Liver (tissue), 3 donors: ENCODE measurements at regions not wholly inside any gene's neighbourhood (a gene's known extent, or its start where the extent isn't known, plus 50 kb on each side); places are given as distances from the start of the nearest gene placed in this dataset.

Experiments used
- CTCF ChIP-seq: fragments of 150-350 bp; IDR thresholded peaks from 2 replicates; pipeline ENCODE4 v1.5.1; 2017; ENCODE audit warnings: improper control_type of control experiment, low read depth, low read length; ENCODE audit not compliant: missing input control
- EGR1 ChIP-seq, 2 donors: IDR thresholded peaks; 2 replicates each; pipeline ENCODE4 v1.6.1; 2016 to 2018; ENCODE audit warnings: antibody characterized with exemption in 2 of 2, low read depth in 2 of 2
- FOXA1 ChIP-seq: IDR thresholded peaks from 2 replicates; pipeline ENCODE4 v1.6.1; 2016; ENCODE audit warnings: antibody characterized with exemption
- GABPA ChIP-seq, 2 donors: IDR thresholded peaks in 1 of 2; conservative IDR thresholded peaks in 1 of 2; 2 replicates each; pipeline ENCODE4 v1.6.1; 2016; ENCODE audit warnings: antibody characterized with exemption in 2 of 2, mild to moderate bottlenecking in 1 of 2, moderate library complexity in 1 of 2
- HNF4A ChIP-seq, 2 donors: conservative IDR thresholded peaks; 2 replicates each; pipeline ENCODE4 v1.6.1; 2016; ENCODE audit warnings: antibody characterized with exemption in 2 of 2, mild to moderate bottlenecking in 2 of 2
- MAX ChIP-seq: IDR thresholded peaks from 2 replicates; pipeline ENCODE4 v1.6.1; 2016; ENCODE audit warnings: antibody characterized with exemption
- RAD21 ChIP-seq, 2 donors: IDR thresholded peaks; 2 replicates each; pipeline ENCODE4 v1.6.1; 2016; ENCODE audit warnings: antibody characterized with exemption in 2 of 2, mild to moderate bottlenecking in 2 of 2
- REST ChIP-seq: IDR thresholded peaks from 2 replicates; pipeline ENCODE4 v1.6.1; 2016; ENCODE audit warnings: antibody characterized with exemption, mild to moderate bottlenecking
- SP1 ChIP-seq: IDR thresholded peaks from 2 replicates; pipeline ENCODE4 v1.6.1; 2018; ENCODE audit warnings: antibody characterized with exemption, mild to moderate bottlenecking
- TAF1 ChIP-seq: conservative IDR thresholded peaks from 2 replicates; pipeline ENCODE4 v1.6.1; 2016; ENCODE audit warnings: antibody characterized with exemption, mild to moderate bottlenecking
- YY1 ChIP-seq: IDR thresholded peaks from 2 replicates; pipeline ENCODE4 v1.6.1; 2016; ENCODE audit warnings: antibody characterized with exemption, mild to moderate bottlenecking
- ZBTB33 ChIP-seq: IDR thresholded peaks from 2 replicates; pipeline ENCODE4 v1.6.1; 2016; ENCODE audit warnings: antibody characterized with exemption
- donor health status: healthy.
- donor health status: healthy.

GRCh38 chr1:221601166-221601565 lies 140.7 kb downstream of the DUSP10 start:
- TF ChIP-seq CTCF (no peak), REST (no peak), TAF1 (no peak), MAX (no peak), EGR1 (IDR thresholded peaks at IDR 0.05; ENCODE audit: low read depth in 2 of 2) (no peak), ZBTB33 (no peak), GABPA (IDR thresholded peaks at IDR 0.05 in 1 of 2, conservative IDR thresholded peaks at IDR 0.05 in 1 of 2) (no peak), YY1 (no peak), SP1 (no peak), FOXA1 (no peak), HNF4A (conservative IDR thresholded peaks at IDR 0.05) (no peak), RAD21 (IDR thresholded peaks at IDR 0.05) (no peak)
